ENCODE measurements at regions not wholly inside any gene's neighbourhood (a gene's known extent, or its start where the extent isn't known, plus 50 kb on each side); places are given as distances from the start of the nearest gene placed in this dataset.

GRCh38 chr3:8366219-8366810 is 135.3 kb upstream of the LMCD1 start:
- no peak overlapping the region for H3K4me3 ChIP-seq (ENCODE audit: low read depth, low read length)
- TF ChIP-seq CTCF (conservative IDR thresholded peaks at IDR 0.05; ENCODE audit: low read depth, low read length): no peak
- no peak for DNase-seq (ENCODE audit: low read depth)

- no peak for DNase-seq (ENCODE audit: low read depth)
These were observed 133.0 kb upstream of the LMCD1 start for GRCh38 chr3:8368598-8368997.

GRCh38 chr3:8369638-8370037 is 132.0 kb upstream of the LMCD1 start:
- DNase-seq (ENCODE audit: low read depth): no peak
- no peak for TF ChIP-seq CTCF (conservative IDR thresholded peaks at IDR 0.05; ENCODE audit: low read depth, low read length)
- H3K4me3 ChIP-seq (ENCODE audit: low read depth, low read length): no peak overlapping the region

More at GRCh38 chr3:8368598-8368997, 133.0 kb upstream of the LMCD1 start:
- H3K4me3 ChIP-seq (ENCODE audit: low read depth, low read length): no peak overlapping the region
- no peak for TF ChIP-seq CTCF (conservative IDR thresholded peaks at IDR 0.05; ENCODE audit: low read depth, low read length)

GRCh38 chr3:8371085-8371551 is 130.5 kb upstream of the LMCD1 start:
- no peak for TF ChIP-seq CTCF (conservative IDR thresholded peaks at IDR 0.05; ENCODE audit: low read depth, low read length)
- H3K4me3 ChIP-seq (ENCODE audit: low read depth, low read length): no peak overlapping the region
- peak; percentile 46 for DNase-seq (ENCODE audit: low read depth)

GRCh38 chr3:8371960-8372463 is 129.6 kb upstream of the LMCD1 start:
- TF ChIP-seq CTCF (conservative IDR thresholded peaks at IDR 0.05; ENCODE audit: low read depth, low read length): no peak
- no peak for DNase-seq (ENCODE audit: low read depth)
- no peak overlapping the region for H3K4me3 ChIP-seq (ENCODE audit: low read depth, low read length)

GRCh38 chr3:8380904-8381704 is 120.5 kb upstream of the LMCD1 start:
- TF ChIP-seq CTCF (conservative IDR thresholded peaks at IDR 0.05; ENCODE audit: low read depth, low read length): no peak
- DNase-seq (ENCODE audit: low read depth): no peak
- no peak overlapping the region for H3K4me3 ChIP-seq (ENCODE audit: low read depth, low read length)

All from choroid plexus epithelial cell (primary cell).